Lower leg skin (tissue), 3 donors: ENCODE measurements at regions not wholly inside any gene's neighbourhood (a gene's known extent, or its start where the extent isn't known, plus 50 kb on each side); places are given as distances from the start of the nearest gene placed in this dataset.
"Not testable (repeated sequence)": the region's sequence is repeated elsewhere in the genome, so short reads cannot be mapped to it uniquely, and the experiment has no call there.

ENCODE experiments used
- POLR2A ChIP-seq, 2 donors: fragments of 450-650 bp; IDR thresholded peaks; one replicate each; pipeline ENCODE4 v1.6.1; 2016 to 2017; ENCODE audit warnings: antibody characterized with exemption in 2 of 2, mild to moderate bottlenecking in 1 of 2, moderate library complexity in 1 of 2
- TF ChIP-seq, protein P1 (sequence below), 3 donors: fragments of 450-650 bp; IDR thresholded peaks; one replicate each; pipeline ENCODE4 v1.5.1; 2016; ENCODE audit warnings: antibody characterized with exemption in 3 of 3, mild to moderate bottlenecking in 3 of 3, moderate library complexity in 2 of 3

DNA sequence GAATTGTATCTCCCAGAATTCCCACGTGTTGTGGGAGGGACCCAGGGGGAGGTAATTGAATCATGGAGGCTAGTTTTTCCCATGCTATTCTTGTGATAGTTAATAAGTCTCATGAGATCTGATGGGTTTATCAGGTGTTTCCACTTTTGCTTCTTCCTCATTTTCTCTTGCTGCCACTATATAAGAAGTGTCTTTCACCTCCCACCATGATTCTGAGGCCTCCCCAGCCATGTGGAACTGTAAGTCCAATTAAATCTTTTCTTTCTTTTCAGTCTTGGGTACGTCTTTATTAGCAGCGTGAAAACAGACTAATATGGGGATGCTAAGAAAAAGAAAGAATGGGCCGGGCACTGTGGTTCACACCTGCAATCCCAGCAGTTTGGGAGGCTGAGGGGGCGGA, 124.0 kb upstream of the SERBP1 start:
- TF ChIP-seq, protein P1, sequence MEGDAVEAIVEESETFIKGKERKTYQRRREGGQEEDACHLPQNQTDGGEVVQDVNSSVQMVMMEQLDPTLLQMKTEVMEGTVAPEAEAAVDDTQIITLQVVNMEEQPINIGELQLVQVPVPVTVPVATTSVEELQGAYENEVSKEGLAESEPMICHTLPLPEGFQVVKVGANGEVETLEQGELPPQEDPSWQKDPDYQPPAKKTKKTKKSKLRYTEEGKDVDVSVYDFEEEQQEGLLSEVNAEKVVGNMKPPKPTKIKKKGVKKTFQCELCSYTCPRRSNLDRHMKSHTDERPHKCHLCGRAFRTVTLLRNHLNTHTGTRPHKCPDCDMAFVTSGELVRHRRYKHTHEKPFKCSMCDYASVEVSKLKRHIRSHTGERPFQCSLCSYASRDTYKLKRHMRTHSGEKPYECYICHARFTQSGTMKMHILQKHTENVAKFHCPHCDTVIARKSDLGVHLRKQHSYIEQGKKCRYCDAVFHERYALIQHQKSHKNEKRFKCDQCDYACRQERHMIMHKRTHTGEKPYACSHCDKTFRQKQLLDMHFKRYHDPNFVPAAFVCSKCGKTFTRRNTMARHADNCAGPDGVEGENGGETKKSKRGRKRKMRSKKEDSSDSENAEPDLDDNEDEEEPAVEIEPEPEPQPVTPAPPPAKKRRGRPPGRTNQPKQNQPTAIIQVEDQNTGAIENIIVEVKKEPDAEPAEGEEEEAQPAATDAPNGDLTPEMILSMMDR (IDR thresholded peaks at IDR 0.05) = not testable (repeated sequence)
- TF ChIP-seq POLR2A (IDR thresholded peaks at IDR 0.05) = not testable (repeated sequence)
